NCI-H524 (cell line): ENCODE measurements at regions not wholly inside any gene's neighbourhood (a gene's known extent, or its start where the extent isn't known, plus 50 kb on each side); places are given as distances from the start of the nearest gene placed in this dataset.

Experiments
- DNase-seq, 2 experiments: peaks; one replicate each; lab custom pipeline; 2025; lab: John Stamatoyannopoulos, UW

DNA sequence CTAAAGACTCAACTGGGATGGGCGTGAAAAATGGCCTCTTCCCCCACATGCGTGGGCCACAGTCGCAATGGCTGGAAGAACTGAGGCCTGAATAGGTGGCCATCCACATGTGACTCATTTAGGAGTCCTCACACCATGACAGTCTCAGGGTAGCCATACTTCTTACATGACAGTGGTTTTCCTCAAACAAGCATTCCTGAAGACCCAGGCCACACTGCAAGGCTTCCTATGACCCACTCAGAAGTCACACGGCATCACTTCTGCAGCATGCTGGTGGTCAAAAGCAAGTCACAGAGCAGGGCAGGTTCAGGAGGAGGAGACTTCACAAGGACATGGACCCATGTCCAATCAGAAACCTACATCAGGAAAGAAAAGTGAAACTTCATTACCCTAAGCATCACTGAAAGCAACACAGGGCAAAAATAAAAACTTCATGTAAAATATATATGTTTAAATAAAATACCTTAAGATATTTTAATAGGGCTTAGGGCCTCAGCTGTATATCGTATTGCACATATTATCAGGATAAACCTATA, 257.1 kb downstream of the OPA1 start:
- no peak for DNase-seq

GRCh38 chr3:193851428-193851847, 258.4 kb downstream of the OPA1 start:
- no peak for DNase-seq

- no peak for DNase-seq
Measured at GRCh38 chr3:193851941-193852674, 259.1 kb downstream of the OPA1 start.

- no peak for DNase-seq
Measured at GRCh38 chr3:193852901-193853300, 259.9 kb downstream of the OPA1 start.

DNA sequence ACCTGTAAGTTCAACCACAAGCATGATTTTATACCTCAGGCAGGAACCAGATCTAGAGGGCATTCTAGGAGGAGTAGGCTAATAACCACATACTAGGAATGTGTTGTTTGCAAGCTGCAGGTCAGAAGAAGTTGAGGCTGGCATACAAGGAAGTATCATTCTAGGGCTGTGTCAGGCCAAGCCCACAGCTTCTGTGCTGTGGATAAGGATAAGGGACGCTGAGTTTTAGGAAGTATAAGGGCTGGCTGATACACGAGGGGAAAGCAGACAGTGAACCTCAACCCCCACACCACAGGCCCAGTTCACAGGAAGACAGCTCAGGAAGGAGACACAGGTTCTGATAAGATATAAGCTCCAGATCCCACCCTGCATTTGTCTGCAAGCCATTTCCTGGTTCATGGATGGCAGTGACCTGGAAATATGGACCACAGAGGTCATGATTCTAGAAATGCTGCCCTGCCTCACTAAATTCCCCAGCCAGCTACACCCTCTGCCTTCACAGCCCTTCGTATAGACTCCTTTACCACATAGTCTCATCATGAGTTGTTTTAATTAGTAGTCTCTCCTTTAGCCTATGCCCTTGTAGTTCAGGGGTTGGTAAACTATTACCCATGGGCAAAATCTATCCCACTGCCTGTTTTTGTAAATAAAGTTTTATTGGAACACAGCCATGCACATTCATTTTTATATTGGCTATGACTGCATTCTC, 260.7 kb downstream of the OPA1 start:
- no peak for DNase-seq

- DNase-seq: no peak
Measured at GRCh38 chr3:193857996-193858395, 265.0 kb downstream of the OPA1 start.

GRCh38 chr3:193859195-193859594, 266.2 kb downstream of the OPA1 start:
- DNase-seq: no peak

DNA sequence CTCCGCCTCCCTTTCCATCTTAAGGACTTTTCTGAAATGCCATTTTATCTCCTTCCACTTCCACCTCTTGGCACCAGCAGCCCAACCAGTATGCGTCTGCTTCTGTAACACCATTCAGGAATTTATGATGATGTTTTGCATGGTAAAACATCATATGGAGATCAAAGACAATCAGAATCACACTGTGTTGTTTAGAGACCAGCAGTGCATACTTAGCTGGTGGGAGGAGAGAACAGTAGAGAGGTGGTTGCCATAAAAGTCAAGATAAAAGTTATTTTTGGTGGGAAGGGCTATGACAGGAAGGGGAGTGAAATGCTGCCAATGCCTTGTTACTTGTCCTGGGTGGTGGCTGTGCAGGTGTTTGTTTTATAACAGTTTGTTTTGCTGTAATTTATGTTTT, 268.0 kb downstream of the OPA1 start:
- DNase-seq: no peak

GRCh38 chr3:193862843-193863242, 269.8 kb downstream of the OPA1 start:
- DNase-seq: no peak

- DNase-seq: no peak
Measured at GRCh38 chr3:193863657-193864357, 270.8 kb downstream of the OPA1 start.

GRCh38 chr3:193865339-193865738, 270.6 kb upstream of the HES1 start:
- no peak for DNase-seq

DNA sequence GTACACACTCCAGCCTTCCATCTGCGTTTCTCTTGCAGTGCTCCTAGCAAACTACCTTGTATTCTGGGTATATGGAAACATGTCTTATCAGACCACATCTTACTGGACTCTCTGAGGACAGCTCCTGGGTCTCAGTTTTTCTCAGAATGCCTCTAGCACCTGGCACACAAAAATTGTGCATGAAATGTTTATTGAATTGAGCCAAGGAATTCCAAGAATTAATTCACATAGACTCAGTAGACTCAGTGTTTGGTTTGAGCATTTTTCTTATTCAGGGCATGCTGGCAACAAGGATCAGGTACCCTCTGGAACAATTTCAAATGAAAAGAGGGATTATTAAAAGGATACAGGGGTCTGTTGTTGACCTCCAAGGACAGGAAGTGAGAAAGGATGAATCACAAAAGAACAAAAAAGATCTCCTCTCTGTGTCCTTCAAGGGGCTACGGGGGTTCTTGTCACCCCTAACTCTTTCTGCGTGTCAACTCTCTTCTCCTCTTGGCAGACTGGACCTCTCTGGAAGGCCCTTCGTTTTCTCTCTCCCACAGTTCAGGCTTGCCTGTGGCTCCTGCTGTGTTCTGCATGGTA, 270.0 kb upstream of the HES1 start:
- no peak for DNase-seq

GRCh38 chr3:193868590-193868989, 267.4 kb upstream of the HES1 start:
- DNase-seq: no peak

- DNase-seq: no peak
Measured at GRCh38 chr3:193869221-193870201, 266.4 kb upstream of the HES1 start.

- DNase-seq: peak in 1 of 2 experiments; percentile 12
Measured at GRCh38 chr3:193870376-193871219, 265.4 kb upstream of the HES1 start.

GRCh38 chr3:193871220-193871485, 264.8 kb upstream of the HES1 start:
- DNase-seq: no peak

DNA sequence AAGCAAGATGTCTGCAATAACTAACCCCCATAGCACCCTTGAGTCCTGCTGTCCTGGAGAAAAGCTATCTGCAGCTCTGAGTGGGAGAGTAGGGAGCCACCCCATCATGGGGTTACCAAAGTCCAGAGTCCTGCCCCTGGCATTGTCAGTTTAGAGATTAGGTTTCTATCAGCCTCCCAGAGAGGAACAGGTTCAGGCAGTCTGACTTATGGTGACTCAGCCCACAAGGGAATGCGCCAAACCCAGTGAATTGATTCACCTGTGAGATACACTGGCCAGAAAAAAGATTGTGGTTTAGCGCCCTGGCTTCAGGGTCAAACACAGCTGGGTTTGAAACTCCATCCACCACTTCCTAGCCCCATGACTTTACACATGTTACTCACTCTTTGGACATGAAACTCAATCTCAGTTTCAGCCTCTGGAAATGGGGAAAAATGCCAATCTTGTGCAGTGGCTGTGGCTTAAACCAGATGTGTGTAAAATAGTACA, 263.6 kb upstream of the HES1 start:
- DNase-seq: no peak

GRCh38 chr3:193873426-193874201, 262.3 kb upstream of the HES1 start:
- no peak for DNase-seq

DNA sequence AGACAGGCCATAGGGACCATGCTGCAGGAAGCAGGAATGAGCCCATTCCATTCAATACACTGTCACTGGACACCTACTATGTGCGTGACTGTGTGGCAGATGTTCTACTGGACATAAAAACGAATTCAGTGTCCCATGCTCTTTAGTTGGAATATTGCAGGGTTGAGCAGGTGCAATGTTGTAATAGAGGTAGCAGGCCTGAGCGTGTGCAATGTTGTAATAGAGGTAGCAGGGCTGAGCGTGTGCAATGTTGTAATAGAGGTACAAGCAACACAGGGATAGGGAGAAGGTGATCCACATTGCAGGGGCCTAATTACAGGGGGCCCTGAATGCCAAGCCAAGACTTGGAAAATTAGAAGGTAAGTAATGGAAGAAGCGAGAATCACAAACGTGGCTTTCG, 261.4 kb upstream of the HES1 start:
- no peak for DNase-seq
